ENCODE measurements at regions not wholly inside any gene's neighbourhood (a gene's known extent, or its start where the extent isn't known, plus 50 kb on each side); places are given as distances from the start of the nearest gene placed in this dataset.

GRCh38 chr5:158414333-158414762 is 555.4 kb upstream of the CLINT1 start:
- TF ChIP-seq CTCF (IDR thresholded peaks at IDR 0.05; ENCODE audit: low read length), result no peak
- no peak for TF ChIP-seq EZH2 (optimal IDR thresholded peaks at IDR 0.05; ENCODE audit: low read depth, low read length)

Data from MM.1S (cell line).